HUES6 (cell line): ENCODE measurements at regions not wholly inside any gene's neighbourhood (a gene's known extent, or its start where the extent isn't known, plus 50 kb on each side); places are given as distances from the start of the nearest gene placed in this dataset.
"Not testable (repeated sequence)": the region's sequence is repeated elsewhere in the genome, so short reads cannot be mapped to it uniquely, and the experiment has no call there.

Experiments used
- H3K27ac ChIP-seq: 2 replicates; pipeline ENCODE4 v1.7.0; 2013; ENCODE audit warnings: low read depth, mild to moderate bottlenecking, low read length, inconsistent platforms
- H3K27me3 ChIP-seq: 2 replicates; pipeline ENCODE4 v1.6.1; 2013; ENCODE audit warnings: low read length; ENCODE audit not compliant: control insufficient read depth, insufficient read depth
- H3K36me3 ChIP-seq: 2 replicates; pipeline ENCODE4 v1.6.1; 2013; ENCODE audit warnings: low read length; ENCODE audit not compliant: control insufficient read depth, insufficient read depth
- H3K4me1 ChIP-seq: 2 replicates; pipeline ENCODE4 v1.6.1; 2013; ENCODE audit warnings: low read length; ENCODE audit not compliant: control insufficient read depth, insufficient read depth
- H3K4me3 ChIP-seq: 2 replicates; pipeline ENCODE4 v1.5.1; 2013; ENCODE audit warnings: low read depth, low read length
- H3K9ac ChIP-seq: one replicate; pipeline ENCODE4 v1.6.1; 2013; ENCODE audit warnings: mild to moderate bottlenecking, low read length
- H3K9me3 ChIP-seq: 2 replicates; pipeline ENCODE4 v1.6.1; 2013; ENCODE audit warnings: low read depth, low read length; ENCODE audit not compliant: control insufficient read depth, insufficient read depth

DNA sequence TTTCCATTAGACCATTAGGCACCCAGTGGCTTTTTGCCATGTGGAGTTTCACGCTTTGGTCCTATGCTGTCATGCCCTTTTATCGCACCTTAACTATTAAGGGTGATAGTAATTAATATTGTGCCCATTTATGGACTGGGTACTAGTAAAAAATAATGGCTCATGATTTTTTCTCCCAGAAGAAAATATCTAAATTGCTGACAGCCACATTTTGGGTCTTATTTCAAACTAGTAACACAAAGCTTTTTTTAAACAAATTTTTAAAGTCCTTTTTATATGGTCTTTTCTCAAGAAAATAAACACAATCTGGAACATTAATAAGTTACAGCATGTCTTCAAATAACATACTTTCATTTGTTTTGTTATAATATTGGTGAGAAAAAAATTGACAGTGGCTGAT lies 179.7 kb downstream of the ANKRD7 start:
- H3K36me3 ChIP-seq = no peaks in the 10 kb centered on the region
- no peak overlapping the region for H3K4me3 ChIP-seq
- no peaks in the 10 kb centered on the region for H3K9me3 ChIP-seq

DNA sequence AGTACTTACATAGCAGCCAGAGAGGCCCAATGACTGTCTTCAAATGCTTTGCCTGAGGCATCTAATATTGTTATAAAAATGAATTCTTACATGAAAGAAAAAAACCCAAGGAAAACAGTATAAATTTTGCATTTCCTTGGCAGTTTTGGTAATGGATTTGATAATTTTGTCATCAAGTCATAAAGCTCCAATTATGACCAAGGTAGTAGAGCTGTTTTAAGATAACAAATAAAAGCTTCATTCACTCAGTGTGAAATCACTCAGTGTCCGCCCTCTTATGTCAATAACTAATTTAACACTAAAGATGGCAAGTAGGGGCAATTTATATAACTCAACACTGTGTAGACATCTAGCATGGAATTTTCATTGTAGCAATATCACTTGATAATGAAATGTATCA lies 193.9 kb downstream of the ANKRD7 start:
- Histone ChIP-seq H3K27me3 (no peaks in the 10 kb centered on the region), H3K9me3 (no peaks in the 10 kb centered on the region), H3K27ac (no peak overlapping the region), H3K4me1 (no peaks in the 10 kb centered on the region), H3K36me3 (no peaks in the 10 kb centered on the region), H3K9ac (no peak overlapping the region), H3K4me3 (no peak overlapping the region)

More for the DNA sequence above, 179.7 kb downstream of the ANKRD7 start:
- Histone ChIP-seq H3K27ac (no peak overlapping the region), H3K9ac (no peak overlapping the region), H3K27me3 (no peaks in the 10 kb centered on the region), H3K4me1 (no peaks in the 10 kb centered on the region)

DNA sequence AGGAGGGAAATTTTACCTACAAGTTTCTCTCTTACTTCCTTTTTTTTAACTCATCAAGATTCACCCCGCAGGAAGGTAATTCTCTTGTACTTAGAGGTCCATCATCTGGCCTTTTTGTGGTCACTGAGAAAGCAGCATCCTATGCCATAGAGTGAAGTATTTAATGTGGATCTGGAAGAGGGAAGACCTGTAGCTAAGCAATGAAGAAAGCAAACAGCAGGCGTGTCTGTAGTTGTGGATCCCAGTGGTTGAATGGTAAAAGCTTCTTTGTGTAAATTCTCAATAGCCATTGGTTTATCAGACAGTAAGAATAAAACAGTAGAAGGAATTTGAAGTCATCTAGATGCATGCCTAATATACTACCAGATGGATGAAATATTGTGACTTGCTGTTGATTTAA lies 196.4 kb downstream of the ANKRD7 start:
- Histone ChIP-seq H3K27me3 (no peaks in the 10 kb centered on the region), H3K9me3 (no peaks in the 10 kb centered on the region), H3K4me1 (no peaks in the 10 kb centered on the region), H3K27ac (no peak overlapping the region), H3K4me3 (no peak overlapping the region), H3K9ac (no peak overlapping the region), H3K36me3 (no peaks in the 10 kb centered on the region)

DNA sequence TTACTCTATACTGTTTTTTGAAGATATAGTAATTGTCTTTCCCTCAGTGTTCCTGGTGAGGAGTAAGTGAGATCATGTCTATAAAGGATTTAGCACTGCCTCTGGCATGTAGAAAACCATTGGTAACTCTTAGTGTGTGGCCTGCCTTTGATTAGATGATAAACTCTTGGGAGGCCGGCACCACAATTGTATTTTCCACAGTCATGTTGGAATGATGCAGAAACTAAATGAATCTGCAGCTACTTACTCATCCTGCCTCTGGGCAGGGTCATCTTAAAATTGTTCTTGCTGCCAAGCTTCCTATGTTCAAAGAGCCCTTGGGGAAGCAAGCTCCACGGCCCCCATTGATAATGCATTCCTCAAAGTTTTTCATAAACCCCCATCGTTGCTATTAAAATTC lies 204.6 kb downstream of the ANKRD7 start:
- Histone ChIP-seq H3K27ac (no peak overlapping the region), H3K9me3 (peaks cover 17% of the 10 kb centered on the region), H3K4me3 (no peak overlapping the region), H3K27me3 (no peaks in the 10 kb centered on the region), H3K9ac (no peak overlapping the region), H3K4me1 (no peaks in the 10 kb centered on the region), H3K36me3 (no peaks in the 10 kb centered on the region)

DNA sequence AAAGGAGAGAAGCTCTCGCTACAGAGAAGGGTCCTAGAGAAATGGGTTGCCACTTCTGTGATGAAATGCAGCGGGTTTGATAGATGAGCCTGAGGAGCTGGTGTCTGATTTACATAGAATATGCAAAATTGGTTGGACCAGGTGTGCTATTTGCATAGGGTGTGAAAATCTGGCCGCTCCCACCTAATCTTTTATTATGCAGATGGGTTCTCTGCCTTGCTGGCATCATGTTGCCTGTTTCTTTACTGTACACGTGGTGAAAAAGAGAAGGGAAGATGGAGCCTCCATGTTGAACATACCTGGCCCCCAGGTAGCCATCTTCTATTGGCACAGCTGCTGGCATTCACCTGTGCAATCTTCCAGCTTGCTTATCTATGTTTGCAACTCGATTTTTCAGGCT lies 212.2 kb downstream of the ANKRD7 start:
- Histone ChIP-seq H3K9ac (no peak overlapping the region), H3K4me3 (no peak overlapping the region), H3K27me3 (no peaks in the 10 kb centered on the region), H3K4me1 (no peaks in the 10 kb centered on the region), H3K9me3 (peaks cover 21% of the 10 kb centered on the region), H3K36me3 (no peaks in the 10 kb centered on the region), H3K27ac (no peak overlapping the region)

DNA sequence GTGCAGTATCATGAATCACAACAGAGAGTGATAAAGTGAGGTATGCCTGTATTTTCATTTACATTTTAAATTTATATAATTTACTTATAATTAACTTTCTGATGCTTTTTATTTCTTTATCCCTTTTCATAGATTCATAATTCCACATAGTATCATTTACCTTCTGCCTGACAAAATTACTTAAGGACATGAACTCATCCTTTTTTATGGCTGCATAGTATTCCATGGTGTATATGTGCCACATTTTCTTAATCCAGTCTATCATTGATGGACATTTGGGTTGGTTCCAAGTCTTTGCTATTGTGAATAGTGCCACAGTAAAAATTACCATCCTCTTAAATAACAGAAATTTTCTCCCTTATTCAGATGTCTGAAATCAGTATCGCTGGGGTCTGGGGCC lies 224.5 kb downstream of the ANKRD7 start:
- not testable (repeated sequence) for H3K4me3 ChIP-seq, H3K36me3 ChIP-seq, H3K4me1 ChIP-seq, H3K9ac ChIP-seq, H3K27ac ChIP-seq, H3K9me3 ChIP-seq, H3K27me3 ChIP-seq

DNA sequence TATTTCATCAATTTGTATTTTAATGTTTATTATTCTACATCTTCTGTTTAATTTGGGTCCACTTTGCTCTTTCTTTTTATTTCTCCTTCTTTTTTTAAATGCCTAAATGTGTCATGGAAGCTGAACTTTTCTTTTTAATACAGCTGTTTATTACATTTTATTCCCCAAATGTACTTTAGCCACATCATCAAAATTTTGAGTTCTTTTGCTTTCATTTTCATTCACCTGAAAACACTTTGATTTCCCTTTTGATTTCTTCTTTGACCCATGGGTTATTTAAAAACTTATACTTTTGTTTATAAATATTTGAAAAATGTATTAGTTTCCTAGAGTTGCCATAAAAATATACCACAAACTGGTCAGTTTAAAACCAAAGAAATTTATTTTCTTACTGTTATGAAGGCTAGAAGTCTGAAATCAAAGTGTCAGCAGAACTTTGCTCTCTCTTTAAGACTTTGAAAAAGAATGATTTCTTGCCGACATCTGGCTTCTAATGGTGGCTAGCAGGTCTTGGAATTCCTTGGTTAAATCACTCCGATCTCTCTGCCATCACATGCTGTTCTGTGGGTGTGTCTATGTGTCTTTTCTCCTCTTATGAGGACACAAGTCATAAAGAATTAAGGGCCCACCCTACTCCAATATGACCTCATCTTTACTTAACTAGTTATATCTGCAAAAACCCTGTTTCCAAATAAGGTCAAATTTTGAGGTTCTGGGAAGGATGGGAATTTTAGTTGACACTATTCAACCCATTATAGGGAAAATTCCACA lies 225.5 kb downstream of the ANKRD7 start:
- Histone ChIP-seq H3K27ac (no peak overlapping the region), H3K9me3 (no peaks in the 10 kb centered on the region), H3K4me3 (no peak overlapping the region), H3K9ac (no peak overlapping the region), H3K27me3 (no peaks in the 10 kb centered on the region), H3K4me1 (no peaks in the 10 kb centered on the region), H3K36me3 (no peaks in the 10 kb centered on the region)

DNA sequence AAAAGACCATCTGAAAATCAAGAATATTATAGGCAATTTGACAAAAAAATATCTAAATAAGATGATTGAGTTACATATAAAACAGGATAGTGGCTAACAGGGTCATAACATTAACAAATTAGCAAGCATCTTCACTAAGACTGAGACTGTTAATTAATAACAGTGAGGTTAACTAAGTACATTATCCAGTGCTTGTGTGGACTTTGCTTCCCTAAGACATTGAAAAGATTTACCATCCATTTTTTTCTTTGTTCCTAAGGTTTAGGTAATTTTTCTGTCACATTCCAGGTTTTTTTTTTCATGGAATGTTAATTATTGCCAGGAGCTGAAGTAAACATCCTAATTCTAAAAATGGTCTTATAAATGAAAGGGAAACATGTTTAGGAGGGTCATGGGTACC lies 227.6 kb downstream of the ANKRD7 start:
- no peaks in the 10 kb centered on the region for H3K4me1 ChIP-seq
- H3K4me3 ChIP-seq = no peak overlapping the region
- H3K9me3 ChIP-seq = peaks cover 4% of the 10 kb centered on the region
- H3K36me3 ChIP-seq = no peaks in the 10 kb centered on the region
- no peak overlapping the region for H3K27ac ChIP-seq
- no peak overlapping the region for H3K9ac ChIP-seq
- no peaks in the 10 kb centered on the region for H3K27me3 ChIP-seq

DNA sequence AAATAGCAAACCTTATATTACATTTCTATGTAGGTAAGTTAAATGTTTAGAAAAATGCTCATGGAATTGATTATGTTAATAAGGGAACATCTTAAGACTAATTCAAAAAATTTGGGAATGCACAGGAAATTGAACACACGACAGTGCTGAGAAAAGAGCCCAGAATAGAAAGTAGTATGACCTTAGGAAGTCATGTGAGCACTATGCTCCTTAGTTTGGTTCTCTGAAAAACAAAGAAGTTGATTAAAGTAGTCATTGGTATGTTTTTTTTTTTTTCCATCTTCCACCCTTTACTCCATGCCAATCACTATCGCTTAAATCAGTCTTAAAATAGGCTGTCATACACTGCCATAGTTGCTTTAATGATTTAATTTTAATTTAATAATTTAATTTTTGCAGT lies 242.9 kb downstream of the ANKRD7 start:
- no peaks in the 10 kb centered on the region for H3K27me3 ChIP-seq
- no peaks in the 10 kb centered on the region for H3K4me1 ChIP-seq
- no peak overlapping the region for H3K4me3 ChIP-seq
- no peaks in the 10 kb centered on the region for H3K36me3 ChIP-seq
- H3K9me3 ChIP-seq = no peaks in the 10 kb centered on the region
- no peak overlapping the region for H3K9ac ChIP-seq
- H3K27ac ChIP-seq = no peak overlapping the region

DNA sequence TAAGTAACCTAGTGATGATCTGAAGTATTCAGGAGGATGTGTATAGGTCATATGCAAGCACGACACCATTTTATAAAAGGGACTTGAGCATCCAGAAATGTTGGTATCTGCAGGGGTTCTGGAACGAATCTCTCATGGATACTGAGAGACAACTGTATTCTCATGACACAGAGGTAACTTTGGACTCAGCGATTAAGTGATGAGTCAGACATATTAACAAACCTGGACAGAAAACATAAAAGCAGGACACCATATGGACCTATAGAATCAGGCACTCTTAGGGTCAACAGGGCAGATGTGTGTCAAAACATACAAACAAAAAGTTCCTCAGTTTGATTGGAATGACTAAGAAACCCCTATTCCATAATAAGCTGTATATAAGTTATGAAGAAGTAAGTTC lies 248.1 kb downstream of the ANKRD7 start:
- Histone ChIP-seq H3K9me3 (no peaks in the 10 kb centered on the region), H3K9ac (no peak overlapping the region), H3K4me1 (no peaks in the 10 kb centered on the region), H3K36me3 (no peaks in the 10 kb centered on the region), H3K27me3 (no peaks in the 10 kb centered on the region), H3K4me3 (no peak overlapping the region), H3K27ac (no peak overlapping the region)

DNA sequence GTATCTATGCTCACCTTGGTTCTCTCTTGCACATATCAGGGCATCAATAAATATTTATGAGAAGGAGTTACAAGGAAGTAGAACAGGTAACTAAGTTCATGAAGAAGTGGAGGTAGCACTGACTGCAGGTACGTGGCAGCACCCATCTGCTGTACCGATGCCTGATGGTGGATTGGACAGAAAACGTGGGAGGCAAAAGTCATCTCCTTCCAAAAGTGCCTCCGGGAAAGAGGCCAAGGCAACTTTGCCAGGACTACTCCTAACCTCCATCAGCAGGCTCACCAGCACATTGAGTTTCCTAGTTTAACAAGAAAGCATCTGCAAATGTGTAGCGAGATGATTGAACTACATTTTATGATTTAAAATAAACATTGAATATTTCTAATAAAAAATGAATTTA lies 248.8 kb downstream of the ANKRD7 start:
- H3K9me3 ChIP-seq = no peaks in the 10 kb centered on the region
- H3K4me3 ChIP-seq = no peak overlapping the region
- no peak overlapping the region for H3K9ac ChIP-seq
- no peaks in the 10 kb centered on the region for H3K27me3 ChIP-seq
- no peaks in the 10 kb centered on the region for H3K36me3 ChIP-seq
- no peaks in the 10 kb centered on the region for H3K4me1 ChIP-seq
- no peak overlapping the region for H3K27ac ChIP-seq
